Hematopoietic multipotent progenitor cell (in vitro differentiated cells): ENCODE measurements at regions not wholly inside any gene's neighbourhood (a gene's known extent, or its start where the extent isn't known, plus 50 kb on each side); places are given as distances from the start of the nearest gene placed in this dataset.

ENCODE experiments used
- DNase-seq, 3 donors: peaks; one replicate each; pipeline ENCODE4 v3.0.0-alpha.2; 2011 to 2015; ENCODE audit warnings: low read depth in 2 of 3, low spot score in 2 of 3

GRCh38 chr17:77437747-77438146, 297.0 kb downstream of the SEC14L1 start:
- no peak for DNase-seq

- DNase-seq = peak in 1 of 3 donors; percentile 48
Measured at GRCh38 chr17:77438241-77439188, 297.7 kb downstream of the SEC14L1 start.

- DNase-seq = no peak
Measured at GRCh38 chr17:77439189-77440018, 298.6 kb downstream of the SEC14L1 start.

- no peak for DNase-seq
Measured at GRCh38 chr17:77440560-77440981, 299.8 kb downstream of the SEC14L1 start.

GRCh38 chr17:77441130-77441920, 300.6 kb downstream of the SEC14L1 start:
- peak; percentile 73 to 79 (median 77) for DNase-seq

- DNase-seq = no peak
Measured at GRCh38 chr17:77441940-77442339, 301.2 kb downstream of the SEC14L1 start.

GRCh38 chr17:77442976-77443747, 302.4 kb downstream of the SEC14L1 start:
- DNase-seq = no peak

- no peak for DNase-seq
Measured at GRCh38 chr17:77443748-77444260, 303.0 kb downstream of the SEC14L1 start.

- no peak for DNase-seq
Measured at GRCh38 chr17:77444628-77444983, 303.8 kb downstream of the SEC14L1 start.

GRCh38 chr17:77444984-77445759, 304.4 kb downstream of the SEC14L1 start:
- peak; percentile 82 to 95 (median 94) for DNase-seq

GRCh38 chr17:77445760-77446532, 305.2 kb downstream of the SEC14L1 start:
- DNase-seq = peak in 2 of 3 donors; percentile 79 to 81

- DNase-seq = no peak
Measured at GRCh38 chr17:77446940-77447634, 306.3 kb downstream of the SEC14L1 start.

GRCh38 chr17:77449373-77449907, 308.7 kb downstream of the SEC14L1 start:
- DNase-seq = no peak

GRCh38 chr17:77449908-77450741, 309.4 kb downstream of the SEC14L1 start:
- no peak for DNase-seq

GRCh38 chr17:77450742-77451244, 310.0 kb downstream of the SEC14L1 start:
- no peak for DNase-seq

- no peak for DNase-seq
Measured at GRCh38 chr17:77451245-77451893, 310.6 kb downstream of the SEC14L1 start.
